ENCODE measurements at regions not wholly inside any gene's neighbourhood (a gene's known extent, or its start where the extent isn't known, plus 50 kb on each side); places are given as distances from the start of the nearest gene placed in this dataset.

DNA sequence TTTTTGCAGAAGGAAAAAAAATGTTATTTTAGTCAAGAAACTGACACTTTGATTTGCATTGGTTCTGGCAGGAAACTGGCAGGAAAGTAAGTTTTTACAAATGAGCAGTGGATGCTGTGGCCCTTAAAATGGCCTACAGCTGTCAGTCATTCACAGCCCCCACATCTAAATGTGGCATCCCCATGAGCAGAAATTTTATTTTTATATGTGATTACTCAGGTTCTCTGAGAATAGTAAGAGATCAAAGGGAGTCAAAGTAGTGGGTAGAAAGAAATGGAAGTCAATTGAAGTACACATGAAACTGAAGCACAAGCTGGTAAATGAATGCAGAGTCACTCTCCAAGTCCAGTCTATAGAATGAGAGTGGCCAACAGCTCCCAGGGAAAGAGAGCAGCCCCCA is 80.3 kb downstream of the ENC1 start:
- DNase-seq (ENCODE audit: low read depth) = no peak
- no peak for TF ChIP-seq CTCF (IDR thresholded peaks at IDR 0.05; ENCODE audit: insufficient read depth, low read length, poor library complexity, severe bottlenecking)
- H3K36me3 ChIP-seq (ENCODE audit: control insufficient read depth, insufficient read depth, low read length) = no peaks in the 10 kb centered on the region
- H3K4me3 ChIP-seq (ENCODE audit: low read depth, low read length) = no peak overlapping the region
- no peaks in the 10 kb centered on the region for H3K27me3 ChIP-seq (ENCODE audit: control insufficient read depth, insufficient read depth, low read length)

DNA sequence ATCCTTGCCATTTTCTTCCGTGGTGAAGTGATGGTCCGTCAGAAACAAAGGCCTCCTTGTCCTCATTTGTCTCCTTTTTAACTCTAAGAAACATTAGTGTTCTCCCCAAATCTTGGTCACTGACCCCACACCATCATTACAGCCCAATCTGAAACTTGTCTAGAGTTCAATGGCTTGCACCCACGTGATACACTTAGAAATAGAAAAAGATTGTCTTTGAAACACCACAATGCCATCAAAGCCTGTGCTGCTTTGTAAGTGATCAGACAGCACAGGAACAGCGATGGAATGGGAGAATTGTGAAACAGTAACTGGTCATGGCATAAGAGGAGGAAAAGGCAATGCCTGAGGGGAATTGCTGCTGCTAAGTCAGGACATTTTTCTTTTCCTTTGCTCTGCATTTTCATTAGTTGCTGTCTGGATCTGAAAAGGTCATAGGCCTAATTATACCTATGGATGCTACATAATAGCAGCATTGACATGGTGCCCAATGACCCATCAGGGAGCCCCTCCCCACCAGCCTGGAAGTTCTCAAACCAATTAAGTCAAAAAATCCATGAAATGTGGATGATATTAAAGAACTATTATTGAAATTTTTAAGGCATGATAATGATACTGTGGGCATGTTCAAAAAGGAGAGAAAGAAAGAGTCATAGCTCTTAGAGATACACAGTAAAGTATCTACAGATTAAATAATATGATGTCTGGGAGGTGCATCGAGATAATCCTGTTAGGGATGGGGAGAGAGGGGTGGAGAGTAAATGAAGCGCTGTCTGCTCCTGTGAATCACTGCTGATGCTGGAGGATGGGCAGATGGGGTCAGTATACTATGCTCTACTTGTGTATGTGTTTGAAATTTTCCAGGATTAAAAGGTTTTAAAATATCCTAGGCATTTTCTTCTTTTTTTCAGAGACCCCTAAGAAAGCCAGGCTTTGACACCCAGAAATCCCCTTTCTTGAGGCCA is 83.6 kb downstream of the ENC1 start:
- H3K4me3 ChIP-seq (ENCODE audit: low read depth, low read length) = no peak overlapping the region
- no peaks in the 10 kb centered on the region for H3K36me3 ChIP-seq (ENCODE audit: control insufficient read depth, insufficient read depth, low read length)
- no peak for TF ChIP-seq CTCF (IDR thresholded peaks at IDR 0.05; ENCODE audit: insufficient read depth, low read length, poor library complexity, severe bottlenecking)
- DNase-seq (ENCODE audit: low read depth) = no peak
- no peaks in the 10 kb centered on the region for H3K27me3 ChIP-seq (ENCODE audit: control insufficient read depth, insufficient read depth, low read length)

DNA sequence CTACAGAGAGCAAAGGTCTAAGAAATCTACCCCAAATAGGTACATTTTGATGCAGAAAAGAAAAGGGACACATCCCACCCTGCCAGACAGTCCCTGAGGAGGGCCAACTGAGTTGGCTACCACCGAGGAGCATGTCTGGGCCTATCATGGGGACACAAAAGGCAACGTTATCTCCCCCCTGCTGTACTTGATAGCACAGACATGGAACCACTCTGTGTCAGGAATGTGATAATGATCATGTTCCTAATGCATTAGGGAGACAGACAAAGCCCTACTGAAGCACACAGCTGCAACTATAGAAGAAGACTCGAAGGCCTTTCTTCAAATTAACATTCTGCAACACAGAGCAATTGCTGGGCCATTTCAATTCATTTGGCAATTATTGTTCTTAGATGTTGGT is 84.5 kb downstream of the ENC1 start:
- no peak for TF ChIP-seq CTCF (IDR thresholded peaks at IDR 0.05; ENCODE audit: insufficient read depth, low read length, poor library complexity, severe bottlenecking)
- H3K4me3 ChIP-seq (ENCODE audit: low read depth, low read length) = no peak overlapping the region
- DNase-seq (ENCODE audit: low read depth) = no peak
- H3K27me3 ChIP-seq (ENCODE audit: control insufficient read depth, insufficient read depth, low read length) = no peaks in the 10 kb centered on the region
- H3K36me3 ChIP-seq (ENCODE audit: control insufficient read depth, insufficient read depth, low read length) = no peaks in the 10 kb centered on the region

GRCh38 chr5:74552101-74552500 is 88.4 kb downstream of the ENC1 start:
- no peak for TF ChIP-seq CTCF (IDR thresholded peaks at IDR 0.05; ENCODE audit: insufficient read depth, low read length, poor library complexity, severe bottlenecking)
- no peaks in the 10 kb centered on the region for H3K36me3 ChIP-seq (ENCODE audit: control insufficient read depth, insufficient read depth, low read length)
- DNase-seq (ENCODE audit: low read depth) = no peak

DNA sequence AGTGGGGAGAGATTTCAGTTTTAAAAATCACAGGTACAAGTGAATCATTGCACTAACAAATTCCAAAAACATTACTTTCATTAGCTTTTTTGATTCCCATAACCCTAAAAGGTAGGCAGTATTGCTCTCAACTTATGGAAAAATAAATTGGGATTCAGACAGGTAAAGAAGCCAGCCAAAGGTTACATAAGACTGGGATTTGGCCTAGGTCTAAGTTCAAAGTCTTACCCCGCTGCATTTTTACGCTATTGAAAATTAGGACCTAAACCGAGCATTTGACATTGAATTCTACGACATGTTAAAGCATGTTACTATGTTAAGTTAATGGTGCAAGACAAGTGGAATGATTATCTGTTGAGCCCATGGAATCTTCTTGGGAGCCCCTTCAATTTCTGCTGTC is 89.6 kb downstream of the ENC1 start:
- Histone ChIP-seq H3K36me3 (ENCODE audit: control insufficient read depth, insufficient read depth, low read length) (no peaks in the 10 kb centered on the region), H3K4me3 (ENCODE audit: low read depth, low read length) (no peak overlapping the region), H3K27me3 (ENCODE audit: control insufficient read depth, insufficient read depth, low read length) (no peaks in the 10 kb centered on the region)
- no peak for TF ChIP-seq CTCF (IDR thresholded peaks at IDR 0.05; ENCODE audit: insufficient read depth, low read length, poor library complexity, severe bottlenecking)
- DNase-seq (ENCODE audit: low read depth) = no peak

More at GRCh38 chr5:74552101-74552500, 88.4 kb downstream of the ENC1 start:
- Histone ChIP-seq H3K27me3 (ENCODE audit: control insufficient read depth, insufficient read depth, low read length) (no peaks in the 10 kb centered on the region), H3K4me3 (ENCODE audit: low read depth, low read length) (no peak overlapping the region)
